Body of pancreas (tissue), 4 donors: ENCODE measurements at regions not wholly inside any gene's neighbourhood (a gene's known extent, or its start where the extent isn't known, plus 50 kb on each side); places are given as distances from the start of the nearest gene placed in this dataset.

Experiments
- CTCF ChIP-seq, 7 experiments: fragments of 450-650 bp in 4 of 7; fragments of 200-600 bp in 3 of 7; sonication (generic) in 3 of 7; IDR thresholded peaks; one replicate each; pipeline ENCODE4 v1.5.1; 2016 to 2019; ENCODE audit warnings: antibody characterized with exemption in 7 of 7
- POLR2A ChIP-seq, 3 donors: fragments of 450-650 bp; IDR thresholded peaks; one replicate each; pipeline ENCODE4 v1.6.1; 2016; ENCODE audit warnings: antibody characterized with exemption in 3 of 3, mild to moderate bottlenecking in 2 of 3

GRCh38 chr9:100838857-100839256 is 189.7 kb upstream of the PLPPR1 start:
- TF ChIP-seq CTCF (IDR thresholded peaks at IDR 0.05) = no peak
- no peak for TF ChIP-seq POLR2A (IDR thresholded peaks at IDR 0.05)
